ENCODE measurements at regions not wholly inside any gene's neighbourhood (a gene's known extent, or its start where the extent isn't known, plus 50 kb on each side); places are given as distances from the start of the nearest gene placed in this dataset.

- no peak for TF ChIP-seq ZBTB40 (IDR thresholded peaks at IDR 0.05)
- TF ChIP-seq ZBTB40 (CRISPR knock-in tag; IDR thresholded peaks at IDR 0.05): no peak
- peak; percentile 49; the same call in 1 of the 2 replicates for TF ChIP-seq BHLHE40 (IDR thresholded peaks at IDR 0.05; ENCODE audit: low read length)
- peak; percentile 43 for TF ChIP-seq CXXC5 (CRISPR knock-in tag; IDR thresholded peaks at IDR 0.05)
- TF ChIP-seq ZNF449 (CRISPR knock-in tag; IDR thresholded peaks at IDR 0.05): 0 out of 2 replicates have a peak, but pooled peaks have one; percentile 32
- TF ChIP-seq MTA1 (IDR thresholded peaks at IDR 0.05; ENCODE audit: borderline replicate concordance): peak; percentile 43; the same call in 1 of the 2 replicates
- peak; percentile 1; the same call in 1 of the 2 replicates for TF ChIP-seq THRB (CRISPR knock-in tag; conservative IDR thresholded peaks at IDR 0.05)
- TF ChIP-seq ETV1 (tag; conservative IDR thresholded peaks at IDR 0.05; ENCODE audit: low read depth): no peak
- no peak for TF ChIP-seq SRSF3 (IDR thresholded peaks at IDR 0.05; ENCODE audit: insufficient read depth, low read length)
- TF ChIP-seq SRF (CRISPR knock-in tag; IDR thresholded peaks at IDR 0.05): peak in 1 of 2 experiments; percentile 10; a peak in 2 of 4 replicates
- peak; percentile 99 for TF ChIP-seq ZBED1 (IDR thresholded peaks at IDR 0.05)
- 0 out of 2 replicates have a peak, but pooled peaks have one; percentile 33 for TF ChIP-seq ZNF431 (CRISPR knock-in tag; IDR thresholded peaks at IDR 0.05)
- 0 out of 2 replicates have a peak, but pooled peaks have one; percentile 35 for TF ChIP-seq MAFG (tag; conservative IDR thresholded peaks at IDR 0.05)
- TF ChIP-seq JUND (IDR thresholded peaks at IDR 0.05; ENCODE audit: borderline replicate concordance, low read depth, low read length): peak; percentile 64; the same call in 1 of the 2 replicates
- no peak for TF ChIP-seq JUND (tag; IDR thresholded peaks at IDR 0.05; ENCODE audit: borderline replicate concordance, low read depth, low read length)
- 0 out of 2 replicates have a peak, but pooled peaks have one; percentile 59 for TF ChIP-seq ELF4 (CRISPR knock-in tag; IDR thresholded peaks at IDR 0.05)
These were observed 219.0 kb upstream of the POU3F1 start (continued) for GRCh38 chr1:38265293-38266196.

Measured in K562 (cell line).